GM18505 (cell line): ENCODE measurements at regions not wholly inside any gene's neighbourhood (a gene's known extent, or its start where the extent isn't known, plus 50 kb on each side); places are given as distances from the start of the nearest gene placed in this dataset.

Experiments
- ATAC-seq: cut with Tn5 transposase; IDR thresholded peaks from one replicate; pipeline ENCODE4 v1.9.1; 2021; ENCODE audit not compliant: unreplicated experiment
- POLR2A ChIP-seq: IDR thresholded peaks from 4 replicates; pipeline ENCODE4 v1.6.1; 2011; ENCODE audit warnings: borderline replicate concordance; ENCODE audit not compliant: insufficient read depth, insufficient read length; ENCODE audit errors: extremely low read depth

GRCh38 chr5:33299621-33300208 is 141.1 kb upstream of the TARS1 start:
- no peak for TF ChIP-seq POLR2A
- ATAC-seq = peak; percentile 42

- no peak for TF ChIP-seq POLR2A
Measured at GRCh38 chr5:33300209-33300742, 140.5 kb upstream of the TARS1 start.

DNA sequence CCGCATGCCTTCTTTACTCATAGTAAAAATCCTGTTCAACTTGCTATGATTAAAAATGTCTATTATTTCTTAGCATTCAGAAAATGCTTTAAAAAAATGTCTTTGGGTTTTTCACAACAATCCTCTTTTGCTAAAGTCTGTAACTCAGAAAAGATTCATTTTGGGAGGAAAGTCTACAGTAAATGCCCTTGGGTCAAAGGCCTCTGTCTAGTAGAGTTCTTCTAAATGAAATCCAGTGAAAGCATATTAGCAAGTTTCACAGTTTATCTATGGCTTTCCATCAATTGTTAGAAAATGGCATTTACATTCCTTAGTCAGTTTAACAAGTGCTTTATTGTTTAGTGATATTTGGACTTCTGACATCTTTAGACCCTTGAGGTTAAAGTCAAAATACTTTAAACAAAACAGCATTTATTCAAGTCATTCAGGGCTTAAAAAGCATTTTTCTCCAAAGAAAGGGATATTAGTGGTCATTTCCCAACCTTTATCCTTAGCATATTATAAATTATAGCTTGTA is 137.1 kb upstream of the TARS1 start:
- no peak for TF ChIP-seq POLR2A
- ATAC-seq = no peak

More at GRCh38 chr5:33300209-33300742, 140.5 kb upstream of the TARS1 start:
- ATAC-seq = peak; percentile 79

- TF ChIP-seq POLR2A = no peak
- ATAC-seq = no peak
Measured at GRCh38 chr5:33304601-33305000, 136.2 kb upstream of the TARS1 start.

DNA sequence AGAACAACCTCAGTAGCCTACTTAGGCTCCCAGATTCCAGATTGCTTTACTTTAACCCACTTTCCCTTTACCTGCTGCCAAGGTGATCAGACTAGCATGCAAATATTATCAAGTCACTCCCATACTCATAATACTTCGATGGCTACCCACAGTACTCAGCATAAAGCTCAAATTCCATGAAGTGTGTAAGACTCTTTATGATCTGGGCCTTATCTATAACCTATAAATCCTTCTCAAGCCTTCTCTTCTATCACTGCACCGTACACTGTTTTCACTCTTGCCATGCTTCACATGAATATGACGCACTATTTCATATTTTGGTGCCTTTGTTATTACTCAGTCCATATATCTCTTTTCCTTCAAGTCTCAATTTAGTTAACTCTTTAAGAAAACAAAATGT is 135.2 kb upstream of the TARS1 start:
- no peak for ATAC-seq
- TF ChIP-seq POLR2A = no peak

DNA sequence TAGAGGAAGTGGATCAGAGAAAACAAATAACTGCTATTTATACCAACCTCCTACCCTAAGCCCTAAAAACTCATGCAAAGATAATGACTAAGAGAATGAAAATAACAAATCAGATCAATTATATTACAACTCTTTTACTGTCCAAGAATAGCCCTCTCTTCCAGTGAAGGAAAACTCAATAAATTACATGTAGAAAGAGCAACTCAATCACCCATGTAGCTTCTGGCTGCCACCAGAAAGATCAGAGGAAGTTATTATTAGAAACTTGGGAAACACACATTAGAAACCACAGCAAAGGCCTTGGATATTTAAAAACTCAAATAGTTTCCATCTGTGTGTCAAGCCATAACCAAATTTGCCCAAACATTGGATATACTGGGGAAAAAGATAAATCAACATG is 134.0 kb upstream of the TARS1 start:
- no peak for TF ChIP-seq POLR2A
- ATAC-seq = no peak

DNA sequence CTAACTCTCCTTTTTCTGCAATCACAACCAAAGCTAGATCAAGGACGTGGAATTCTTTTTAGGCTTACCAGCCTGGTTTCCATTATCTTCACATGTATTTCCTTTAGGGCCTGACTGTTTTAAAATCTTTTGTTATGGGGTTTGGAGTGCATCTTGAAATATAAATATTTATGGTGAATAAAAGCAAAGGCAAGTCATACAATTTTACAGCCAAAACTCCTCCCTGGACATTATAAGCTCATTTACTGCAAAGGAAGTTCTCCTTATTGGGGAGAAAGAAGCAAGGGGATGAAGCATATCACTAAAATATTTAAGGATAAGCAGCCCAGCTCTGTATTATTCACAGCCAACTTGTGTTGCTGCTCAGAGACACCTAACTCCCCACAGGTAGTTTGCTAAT is 132.2 kb upstream of the TARS1 start:
- TF ChIP-seq POLR2A = no peak
- no peak for ATAC-seq

GRCh38 chr5:33309068-33309467 is 131.7 kb upstream of the TARS1 start:
- no peak for TF ChIP-seq POLR2A
- no peak for ATAC-seq

DNA sequence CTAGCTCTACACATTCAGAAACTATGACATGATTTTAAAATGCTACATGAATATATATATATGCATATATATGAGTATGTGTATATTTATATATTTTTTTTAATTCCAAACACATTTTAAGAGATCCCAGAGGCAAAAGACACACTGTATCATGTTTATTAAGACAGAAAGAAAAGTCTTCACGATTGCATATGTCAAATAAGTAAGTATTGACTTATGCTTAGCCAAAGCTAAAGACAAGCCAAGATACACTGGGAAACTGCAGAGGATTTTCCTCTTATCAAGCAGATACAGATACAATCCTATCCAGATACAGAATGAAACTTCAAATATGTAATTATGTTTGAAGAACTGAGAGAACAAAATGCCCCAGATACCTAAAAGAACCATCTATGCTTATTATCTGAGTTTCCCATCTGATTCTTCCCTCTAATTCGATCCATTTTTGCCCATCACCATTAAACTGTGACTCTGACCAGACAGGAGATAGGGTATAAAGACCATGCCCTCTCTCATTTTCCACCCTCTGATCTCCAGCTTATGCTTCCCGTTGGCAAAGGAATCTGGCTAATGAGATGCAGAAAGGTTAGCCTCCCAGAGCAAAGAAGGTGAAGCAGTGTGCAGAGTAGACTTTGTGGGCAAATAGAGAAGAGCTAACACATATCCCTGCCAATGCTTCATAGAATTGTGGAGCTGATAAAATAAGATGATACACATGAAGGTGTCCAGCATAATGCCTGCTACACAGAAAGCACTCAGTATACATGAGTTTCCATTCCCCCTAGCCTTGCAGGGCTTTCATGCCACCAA is 131.0 kb upstream of the TARS1 start:
- TF ChIP-seq POLR2A = no peak
- no peak for ATAC-seq

- TF ChIP-seq POLR2A = no peak
Measured at GRCh38 chr5:33310451-33310850, 130.3 kb upstream of the TARS1 start.

DNA sequence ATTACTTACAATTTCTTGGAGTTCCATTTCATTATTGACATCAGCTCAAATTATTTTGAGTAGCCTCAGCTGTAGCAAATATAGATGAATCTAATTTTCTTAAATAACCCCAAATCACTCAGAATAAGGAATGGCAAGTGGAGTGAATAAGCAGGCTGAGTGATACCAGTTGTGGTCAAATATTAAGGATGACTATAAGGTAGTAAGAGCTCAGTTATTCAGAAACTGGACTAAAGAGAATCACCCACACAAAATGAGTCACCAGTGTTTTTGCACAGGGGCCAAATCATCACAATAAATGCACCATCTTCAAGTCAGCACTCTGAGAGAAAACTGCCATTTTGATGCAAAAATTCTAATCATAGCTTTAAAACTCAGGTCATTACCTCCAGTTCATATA is 128.9 kb upstream of the TARS1 start:
- ATAC-seq = no peak
- TF ChIP-seq POLR2A = no peak

More at GRCh38 chr5:33310451-33310850, 130.3 kb upstream of the TARS1 start:
- ATAC-seq = no peak

GRCh38 chr5:33312571-33313549 is 127.9 kb upstream of the TARS1 start:
- no peak for TF ChIP-seq POLR2A
- ATAC-seq = no peak

GRCh38 chr5:33315189-33315588 is 125.6 kb upstream of the TARS1 start:
- no peak for ATAC-seq
- TF ChIP-seq POLR2A = no peak
